H1 (cell line): ENCODE measurements at regions not wholly inside any gene's neighbourhood (a gene's known extent, or its start where the extent isn't known, plus 50 kb on each side); places are given as distances from the start of the nearest gene placed in this dataset.

Experiments
- CTCF ChIA-PET: fragments of 300-600 bp; sonication (Branson Sonifier 250); formaldehyde crosslinking; loops from one replicate; lab custom pipeline; 2021; ENCODE audit not compliant: partially characterized antibody; lab: Charles Lee
- POLR2A ChIA-PET: fragments of 300-600 bp; sonication (Branson Sonifier 250); formaldehyde crosslinking; loops from one replicate; lab custom pipeline; 2021; ENCODE audit warnings: inconsistent platforms; ENCODE audit not compliant: partially characterized antibody; lab: Charles Lee
- DNase-seq, 2 experiments: peaks; one replicate each; pipeline versions ENCODE4 v3.0.0 to v3.0.0-alpha.2; 2010 to 2022; ENCODE audit warnings: low spot score in 2 of 2, low read depth in 1 of 2, mixed read lengths in 1 of 2
- FAIRE-seq: peaks from 2 replicates; lab custom pipeline; 2011; peaks lifted over from hg19 to GRCh38; lab: Jason Lieb, UNC
- H2AFZ ChIP-seq: 2 replicates; pipeline ENCODE4 v1.8.1; 2012; ENCODE audit warnings: low read length, inconsistent platforms
- H2AK5ac ChIP-seq: 2 replicates; pipeline ENCODE4 v1.6.1; 2013; ENCODE audit warnings: low read depth, low read length
- H2BK120ac ChIP-seq: replicated peaks from 2 replicates; pipeline ENCODE3; 2013; ENCODE audit warnings: low read depth, low read length, inconsistent platforms
- H2BK12ac ChIP-seq: 2 replicates; pipeline ENCODE4 v1.6.1; 2013; ENCODE audit warnings: low read depth, low read length
- H2BK15ac ChIP-seq: 2 replicates; pipeline ENCODE4 v1.6.1; 2013; ENCODE audit warnings: low read length
- H2BK20ac ChIP-seq: 2 replicates; pipeline ENCODE4 v1.6.1; 2013; ENCODE audit warnings: low read length
- H2BK5ac ChIP-seq: 2 replicates; pipeline ENCODE4 v1.6.1; 2013; ENCODE audit warnings: low read depth, low read length
- H3K14ac ChIP-seq: 2 replicates; pipeline ENCODE4 v1.6.1; 2013; ENCODE audit warnings: inconsistent platforms; ENCODE audit not compliant: insufficient read length
- H3K18ac ChIP-seq: 2 replicates; pipeline ENCODE4 v1.6.1; 2013; ENCODE audit warnings: low read length; ENCODE audit errors: extremely low read depth
- H3K23ac ChIP-seq: 2 replicates; pipeline ENCODE4 v1.6.1; 2013; ENCODE audit warnings: inconsistent platforms; ENCODE audit not compliant: insufficient read length
- H3K23me2 ChIP-seq: 2 replicates; pipeline ENCODE4 v1.6.1; 2013; ENCODE audit warnings: low read depth, low read length
- H3K27ac ChIP-seq: 2 replicates; pipeline ENCODE4 v1.6.1; 2011; ENCODE audit warnings: low read depth, low read length, inconsistent platforms
- H3K27me3 ChIP-seq, 4 experiments: replicated peaks in 1 of 4; 1 replicate in 1 of 4; 2 replicates in 3 of 4; pipeline versions ENCODE4 v1.6.1 to v1.8.1; 2011 to 2013; ENCODE audit warnings: low read length in 3 of 4, mild to moderate bottlenecking in 3 of 4, inconsistent platforms in 2 of 4, mixed read lengths in 2 of 4, moderate library complexity in 1 of 4; ENCODE audit not compliant: control insufficient read depth in 3 of 4, insufficient read depth in 3 of 4; ENCODE audit errors: extremely low read depth in 1 of 4
- H3K36me3 ChIP-seq, 4 experiments: 2 replicates each; pipeline versions ENCODE4 v1.6.1 to v1.8.1; 2011 to 2013; ENCODE audit warnings: mild to moderate bottlenecking in 4 of 4, low read length in 3 of 4, moderate library complexity in 2 of 4, control low read depth in 1 of 4, inconsistent platforms in 1 of 4; ENCODE audit not compliant: insufficient read depth in 4 of 4, control insufficient read depth in 2 of 4
- H3K4ac ChIP-seq: replicated peaks from 2 replicates; pipeline ENCODE3; 2013; ENCODE audit warnings: low read length, low read depth, mixed read lengths, inconsistent platforms; ENCODE audit not compliant: insufficient read length
- H3K4me1 ChIP-seq, 4 experiments: replicated peaks in 1 of 4; 1 replicate in 1 of 4; 2 replicates in 3 of 4; pipeline versions ENCODE4 v1.6.1 to v1.8.1; 2011 to 2013; ENCODE audit warnings: low read length in 3 of 4, inconsistent platforms in 2 of 4, mixed read lengths in 1 of 4; ENCODE audit not compliant: insufficient read depth in 4 of 4, control insufficient read depth in 3 of 4
- H3K4me2 ChIP-seq, 2 experiments: 2 replicates each; pipeline versions ENCODE4 v1.6.1 to v1.8.1; 2011 to 2013; ENCODE audit warnings: low read depth in 2 of 2, low read length in 2 of 2, control low read depth in 1 of 2, inconsistent platforms in 1 of 2, mild to moderate bottlenecking in 1 of 2; ENCODE audit not compliant: insufficient read depth in 1 of 2
- H3K4me3 ChIP-seq, 4 experiments: fragments of 200-600, 300-600 bp in 1 of 4; sonication (generic), shearing (Covaris generic), sonication (Bioruptor Twin) in 1 of 4; 2 replicates each; pipeline versions ENCODE4 v1.5.1 to v1.8.1; 2011 to 2016; ENCODE audit warnings: low read length in 4 of 4, low read depth in 3 of 4, control low read depth in 2 of 4, inconsistent platforms in 2 of 4, mild to moderate bottlenecking in 2 of 4, mixed read lengths in 1 of 4, moderate library complexity in 1 of 4; ENCODE audit not compliant: insufficient read depth in 2 of 4; ENCODE audit errors: extremely low read depth in 1 of 4
- H3K56ac ChIP-seq: replicated peaks from 2 replicates; pipeline ENCODE3; 2013; ENCODE audit warnings: low read depth, mild to moderate bottlenecking, mixed read lengths, low read length, inconsistent platforms; ENCODE audit not compliant: insufficient read length
- H3K79me1 ChIP-seq: 2 replicates; pipeline ENCODE4 v1.6.1; 2013; ENCODE audit warnings: low read depth, low read length, control low read depth
- H3K79me2 ChIP-seq, 2 experiments: 2 replicates each; pipeline versions ENCODE4 v1.6.1 to v1.8.1; 2012 to 2013; ENCODE audit warnings: low read length in 2 of 2, mild to moderate bottlenecking in 2 of 2, inconsistent platforms in 1 of 2; ENCODE audit not compliant: insufficient read depth in 2 of 2, control insufficient read depth in 1 of 2
- H3K9ac ChIP-seq, 4 experiments: replicated peaks in 1 of 4; 1 replicate in 1 of 4; 2 replicates in 3 of 4; pipeline versions ENCODE4 v1.6.1 to v1.8.1; 2011 to 2013; ENCODE audit warnings: low read depth in 3 of 4, low read length in 3 of 4, control low read depth in 2 of 4, mild to moderate bottlenecking in 2 of 4, moderate library complexity in 2 of 4, inconsistent platforms in 1 of 4; ENCODE audit errors: extremely low read depth in 1 of 4
- H3K9me3 ChIP-seq, 2 experiments: 2 replicates each; pipeline versions ENCODE4 v1.6.1 to v1.8.1; 2012 to 2013; ENCODE audit warnings: mild to moderate bottlenecking in 2 of 2, moderate library complexity in 2 of 2, control low read depth in 1 of 2, inconsistent platforms in 1 of 2, low read depth in 1 of 2, low read length in 1 of 2, mixed read lengths in 1 of 2; ENCODE audit not compliant: insufficient read depth in 2 of 2
- H4K20me1 ChIP-seq, 2 experiments: replicated peaks in 1 of 2; 2 replicates each; pipeline versions ENCODE3 to v1.8.1; 2011 to 2013; ENCODE audit warnings: inconsistent platforms in 2 of 2, low read length in 2 of 2, mild to moderate bottlenecking in 1 of 2; ENCODE audit not compliant: insufficient read depth in 2 of 2, control insufficient read depth in 1 of 2
- H4K5ac ChIP-seq: 2 replicates; pipeline ENCODE4 v1.6.1; 2013; ENCODE audit warnings: low read length, low read depth, mixed read lengths, inconsistent platforms; ENCODE audit not compliant: insufficient read length
- H4K8ac ChIP-seq: 2 replicates; pipeline ENCODE4 v1.8.0; 2013; ENCODE audit warnings: mild to moderate bottlenecking, moderate library complexity, low read length, inconsistent platforms; ENCODE audit not compliant: insufficient read depth; ENCODE audit errors: extremely low read depth
- H4K91ac ChIP-seq: replicated peaks from 2 replicates; pipeline ENCODE3; 2013; ENCODE audit warnings: low read length, mixed read lengths, inconsistent platforms; ENCODE audit not compliant: insufficient read length
- ATF2 ChIP-seq: IDR thresholded peaks from 2 replicates; pipeline ENCODE4 v1.6.1; 2012; ENCODE audit warnings: low read length, inconsistent platforms
- HDAC6 ChIP-seq: IDR thresholded peaks from one replicate; pipeline ENCODE4 v1.7.1; 2012; ENCODE audit warnings: low read depth, mild to moderate bottlenecking, inconsistent platforms, low read length, moderate library complexity
- JUND ChIP-seq: IDR thresholded peaks from 2 replicates; pipeline ENCODE4 v1.6.1; 2011; ENCODE audit warnings: mild to moderate bottlenecking, improper control_type of control experiment, low read length
- KDM5A ChIP-seq: fragments of 200-600 bp; IDR thresholded peaks from 2 replicates; pipeline ENCODE4 v1.7.1; 2012; ENCODE audit warnings: mild to moderate bottlenecking, low read length, inconsistent platforms, mixed read lengths
- RFX5 ChIP-seq: IDR thresholded peaks from 2 replicates; pipeline ENCODE4 v1.6.1; 2011; ENCODE audit warnings: low read depth, low read length, improper control_type of control experiment, borderline replicate concordance
- SP1 ChIP-seq: IDR thresholded peaks from 2 replicates; pipeline ENCODE4 v1.6.1; 2011; ENCODE audit warnings: low read depth, low read length
- SP2 ChIP-seq: IDR thresholded peaks from 2 replicates; pipeline ENCODE4 v1.6.1; 2012; ENCODE audit warnings: mild to moderate bottlenecking, low read length, inconsistent platforms
- SP4 ChIP-seq: IDR thresholded peaks from 2 replicates; pipeline ENCODE4 v1.6.1; 2012; ENCODE audit warnings: low read length, inconsistent platforms
- TAF1 ChIP-seq: IDR thresholded peaks from 2 replicates; pipeline ENCODE4 v1.6.1; 2011; ENCODE audit warnings: mild to moderate bottlenecking, low read depth, low read length
- whole genome bisulfite sequencing, 2 experiments: shearing (Covaris generic) in 1 of 2; methylation state at CpG; one replicate each; pipeline versions ENCODE4 v1.1.6 to v1.1.7; 2013 to 2015; ENCODE audit warnings: low lambda C conversion rate in 2 of 2, mixed read lengths in 2 of 2, inconsistent platforms in 1 of 2, low coverage in 1 of 2, missing lambda C conversion rate in 1 of 2; ENCODE audit not compliant: insufficient replicate concordance in 2 of 2, insufficient coverage in 1 of 2, insufficient read length in 1 of 2; ENCODE audit errors: extremely low coverage in 1 of 2, missing lambda C conversion rate in 1 of 2; 5-methylcytosine and 5-hydroxymethylcytosine counted together

- DNase-seq: no peak
- no peaks in the 10 kb centered on the region for H4K20me1 ChIP-seq
- no peaks in the 10 kb centered on the region for H3K79me1 ChIP-seq
- H4K5ac ChIP-seq: no peak overlapping the region
- H3K4me3 ChIP-seq: no peak overlapping the region
- H3K4me2 ChIP-seq: no peak overlapping the region
- H4K91ac ChIP-seq: no peak overlapping the region
- no peak overlapping the region for H3K14ac ChIP-seq
- H2BK20ac ChIP-seq: no peak overlapping the region
- H3K36me3 ChIP-seq: no peaks in the 10 kb centered on the region
- no peak overlapping the region for H2AK5ac ChIP-seq
- no peak overlapping the region for H2AFZ ChIP-seq
- WGBS, 2 experiments: 79% methylated on average over 2 of the region's 2 CpGs; no CpG with 5 or more reads in 1 of the 2 experiments
- H2BK120ac ChIP-seq: no peak overlapping the region
- H3K23ac ChIP-seq: no peak overlapping the region
- no peak overlapping the region for H3K56ac ChIP-seq
- no peak overlapping the region for H2BK5ac ChIP-seq
- H2BK15ac ChIP-seq: no peak overlapping the region
- H3K4me1 ChIP-seq: no peaks in the 10 kb centered on the region
- ChIA-PET POLR2A (no interaction called here), CTCF (interaction anchor here (1.1 kb wide), 1 partner anchor 147 kb away, joined by 3 read pairs; no protein-coding TSS in a partner anchor)
- no peaks in the 10 kb centered on the region for H3K27me3 ChIP-seq
- H3K18ac ChIP-seq: no peak overlapping the region
- H2BK12ac ChIP-seq: no peak overlapping the region
- no peak for FAIRE-seq
- no peak overlapping the region for H3K27ac ChIP-seq
- no peaks in the 10 kb centered on the region for H3K79me2 ChIP-seq
- no peak overlapping the region for H3K9ac ChIP-seq
- H4K8ac ChIP-seq: no peak overlapping the region
- H3K4ac ChIP-seq: no peak overlapping the region
- no peaks in the 10 kb centered on the region for H3K9me3 ChIP-seq
- no peaks in the 10 kb centered on the region; the same call in 1 of the 2 replicates for H3K23me2 ChIP-seq
- TF ChIP-seq JUND (no peak), SP1 (no peak), ATF2 (no peak), SP2 (no peak), RFX5 (no peak), SP4 (no peak), HDAC6 (no peak), KDM5A (no peak), TAF1 (no peak)
These were observed 463.2 kb downstream of the MAT2B start for GRCh38 chr5:163968651-163969050.
